A673 (cell line): ENCODE measurements at regions not wholly inside any gene's neighbourhood (a gene's known extent, or its start where the extent isn't known, plus 50 kb on each side); places are given as distances from the start of the nearest gene placed in this dataset.

Source experiments
- CTCF ChIP-seq: fragments of 300-800, 200-600 bp; sonication (generic); conservative IDR thresholded peaks from 2 replicates; pipeline ENCODE4 v1.5.1; 2017; ENCODE audit warnings: low read depth, mild to moderate bottlenecking, antibody characterized with exemption, low read length, moderate library complexity, mixed read lengths
- EZH2 ChIP-seq: fragments of 200-600 bp; sonication (generic); IDR thresholded peaks from 2 replicates; pipeline ENCODE4 v1.6.1; 2017; ENCODE audit warnings: borderline replicate concordance, low read depth, mild to moderate bottlenecking, mixed read lengths, antibody characterized with exemption, low read length; ENCODE audit not compliant: poor library complexity, severe bottlenecking

- TF ChIP-seq CTCF: no peak
- TF ChIP-seq EZH2: no peak
Observed at GRCh38 chr2:2687745-2688144, 356.7 kb upstream of the MYT1L start.
